Neural cell (in vitro differentiated cells): ENCODE measurements at regions not wholly inside any gene's neighbourhood (a gene's known extent, or its start where the extent isn't known, plus 50 kb on each side); places are given as distances from the start of the nearest gene placed in this dataset.

Source experiments
- H2AFZ ChIP-seq: fragments of 200-600, 300-800 bp; sonication (generic), shearing (Covaris generic); 2 replicates; pipeline ENCODE4 v1.6.0; 2014; ENCODE audit warnings: low read depth, mild to moderate bottlenecking, antibody characterized with exemption, low read length, moderate library complexity
- H3F3A ChIP-seq: fragments of 200-600 bp; shearing (Covaris generic); 2 replicates; pipeline ENCODE4 v1.6.1; 2016; ENCODE audit warnings: mild to moderate bottlenecking, moderate library complexity, mixed read lengths, antibody characterized with exemption, low read length; ENCODE audit not compliant: insufficient read depth, poor library complexity, severe bottlenecking
- H3K27ac ChIP-seq: fragments of 200-600, 300-800 bp; sonication (generic), shearing (Covaris generic); 2 replicates; pipeline ENCODE4 v1.5.1; 2014; ENCODE audit warnings: mild to moderate bottlenecking, low read length, moderate library complexity
- H3K27me3 ChIP-seq: fragments of 300-800, 200-600 bp; sonication (generic), shearing (Covaris generic); 2 replicates; pipeline ENCODE4 v1.6.0; 2014; ENCODE audit warnings: mild to moderate bottlenecking, low read depth, low read length, moderate library complexity; ENCODE audit not compliant: insufficient read depth
- H3K36me3 ChIP-seq: fragments of 300-800, 200-600 bp; sonication (generic), shearing (Covaris generic); 2 replicates; pipeline ENCODE4 v1.5.1; 2014; ENCODE audit warnings: mild to moderate bottlenecking, antibody characterized with exemption, low read length, moderate library complexity; ENCODE audit not compliant: insufficient read depth
- H3K4me2 ChIP-seq: fragments of 300-800, 200-600 bp; sonication (generic), shearing (Covaris generic); 2 replicates; pipeline ENCODE4 v1.6.0; 2014; ENCODE audit warnings: mild to moderate bottlenecking, low read length
- H3K4me3 ChIP-seq: fragments of 300-800, 200-600 bp; sonication (generic), shearing (Covaris generic); 2 replicates; pipeline ENCODE4 v1.5.1; 2014; ENCODE audit warnings: mild to moderate bottlenecking, low read length, moderate library complexity
- H3K79me2 ChIP-seq: fragments of 200-600 bp; shearing (Covaris generic); replicated peaks from 2 replicates; pipeline ENCODE4 v1.6.0; 2014; ENCODE audit warnings: mild to moderate bottlenecking, low read length, moderate library complexity; ENCODE audit not compliant: insufficient read depth
- H3K9ac ChIP-seq: fragments of 300-800, 200-600 bp; sonication (generic), shearing (Covaris generic); 2 replicates; pipeline ENCODE4 v1.6.1; 2016; ENCODE audit warnings: mild to moderate bottlenecking, low read length, mixed read lengths
- H3K9me2 ChIP-seq: fragments of 200-600 bp; shearing (Covaris generic); 2 replicates; pipeline ENCODE4 v1.6.1; 2016; ENCODE audit warnings: mild to moderate bottlenecking, low read length, mixed read lengths; ENCODE audit not compliant: insufficient read depth
- H3K9me3 ChIP-seq: fragments of 200-600, 300-800 bp; sonication (generic), shearing (Covaris generic); 2 replicates; pipeline ENCODE4 v1.6.1; 2016; ENCODE audit warnings: mild to moderate bottlenecking, mixed run types, low read length, moderate library complexity, mixed read lengths
- H4K20me1 ChIP-seq: fragments of 200-600 bp; shearing (Covaris generic); 2 replicates; pipeline ENCODE4 v1.6.1; 2016; ENCODE audit warnings: mild to moderate bottlenecking, mixed run types; ENCODE audit not compliant: insufficient read depth
- CTCF ChIP-seq: fragments of 450-650 bp; IDR thresholded peaks from 2 replicates; pipeline ENCODE4 v1.5.1; 2014; ENCODE audit warnings: antibody characterized with exemption, mild to moderate bottlenecking, moderate library complexity; ENCODE audit not compliant: poor library complexity, severe bottlenecking
- EP300 ChIP-seq: fragments of 450-650 bp; conservative IDR thresholded peaks from 2 replicates; pipeline ENCODE4 v1.6.1; 2014; ENCODE audit warnings: antibody characterized with exemption, mild to moderate bottlenecking, moderate library complexity; ENCODE audit not compliant: poor library complexity, severe bottlenecking
- EZH2 ChIP-seq: fragments of 200-600, 300-800 bp; shearing (Covaris generic), sonication (generic); IDR thresholded peaks from 2 replicates; pipeline ENCODE4 v1.6.1; 2014; ENCODE audit warnings: antibody characterized with exemption, low read length, borderline replicate concordance, mild to moderate bottlenecking; ENCODE audit not compliant: insufficient read depth, poor library complexity, severe bottlenecking
- MXI1 ChIP-seq: fragments of 450-650 bp; conservative IDR thresholded peaks from 2 replicates; pipeline ENCODE4 v1.6.1; 2014; ENCODE audit warnings: antibody characterized with exemption, mild to moderate bottlenecking; ENCODE audit not compliant: poor library complexity, severe bottlenecking
- POLR2AphosphoS5 ChIP-seq: IDR thresholded peaks from 2 replicates; pipeline ENCODE4 v1.6.1; 2012
- RAD21 ChIP-seq: fragments of 450-650 bp; conservative IDR thresholded peaks from 2 replicates; pipeline ENCODE4 v1.6.1; 2014; ENCODE audit warnings: antibody characterized with exemption, mild to moderate bottlenecking, moderate library complexity
- REST ChIP-seq: IDR thresholded peaks from 2 replicates; pipeline ENCODE4 v1.6.1; 2012; ENCODE audit warnings: borderline replicate concordance
- SMC3 ChIP-seq: fragments of 450-650 bp; conservative IDR thresholded peaks from 2 replicates; pipeline ENCODE4 v1.6.1; 2014; ENCODE audit warnings: antibody characterized with exemption, mild to moderate bottlenecking, moderate library complexity; ENCODE audit not compliant: poor library complexity
- TAF1 ChIP-seq: IDR thresholded peaks from 2 replicates; pipeline ENCODE4 v1.6.1; 2012; ENCODE audit warnings: low read depth

- no peak overlapping the region for H3K9ac ChIP-seq
- no peaks in the 10 kb centered on the region for H3K79me2 ChIP-seq
- no peaks in the 10 kb centered on the region for H3K27me3 ChIP-seq
- no peaks in the 10 kb centered on the region for H3F3A ChIP-seq
- no peak overlapping the region for H2AFZ ChIP-seq
- H4K20me1 ChIP-seq, result no peaks in the 10 kb centered on the region
- no peak overlapping the region for H3K27ac ChIP-seq
- H3K4me2 ChIP-seq, result no peak overlapping the region
- H3K36me3 ChIP-seq, result no peaks in the 10 kb centered on the region
- no peak for TF ChIP-seq CTCF
- no peaks in the 10 kb centered on the region for H3K9me2 ChIP-seq
- no peak overlapping the region for H3K4me3 ChIP-seq
- no peaks in the 10 kb centered on the region for H3K9me3 ChIP-seq
These were observed 72.6 kb downstream of the IRX5 start for GRCh38 chr16:55003306-55003705.

GRCh38 chr16:55003916-55004315, 73.3 kb downstream of the IRX5 start:
- no peak overlapping the region for H2AFZ ChIP-seq
- no peaks in the 10 kb centered on the region for H3K9me3 ChIP-seq
- no peaks in the 10 kb centered on the region for H3K27me3 ChIP-seq
- no peaks in the 10 kb centered on the region for H3K79me2 ChIP-seq
- no peak overlapping the region for H3K9ac ChIP-seq
- no peaks in the 10 kb centered on the region for H3K9me2 ChIP-seq
- no peak overlapping the region for H3K27ac ChIP-seq
- H4K20me1 ChIP-seq, result no peaks in the 10 kb centered on the region
- no peak overlapping the region for H3K4me2 ChIP-seq
- H3F3A ChIP-seq, result no peaks in the 10 kb centered on the region
- TF ChIP-seq POLR2AphosphoS5 (no peak), TAF1 (no peak), RAD21 (no peak), CTCF (no peak), MXI1 (no peak), EZH2 (no peak), REST (no peak), SMC3 (no peak), EP300 (no peak)
- no peak overlapping the region for H3K4me3 ChIP-seq
- no peaks in the 10 kb centered on the region for H3K36me3 ChIP-seq
